ENCODE measurements at regions not wholly inside any gene's neighbourhood (a gene's known extent, or its start where the extent isn't known, plus 50 kb on each side); places are given as distances from the start of the nearest gene placed in this dataset.

GRCh38 chr4:147076179-147076578 lies 130.5 kb upstream of the TTC29 start:
- ATAC-seq, result no peak
- no peak for TF ChIP-seq CTCF (IDR thresholded peaks at IDR 0.05)
- TF ChIP-seq POLR2A (IDR thresholded peaks at IDR 0.05), result no peak
- 88% methylated on average over 2 of the region's 2 CpGs for WGBS (ENCODE audit: insufficient coverage, low coverage, low lambda C conversion rate, missing lambda C conversion rate)

GRCh38 chr4:147076728-147077127 lies 131.1 kb upstream of the TTC29 start:
- intact Hi-C loops (cut with DNase I), result no loop called here
- H3K4me1 ChIP-seq, result no peaks in the 10 kb centered on the region
- H3K4me3 ChIP-seq, result no peak overlapping the region
- ATAC-seq (no peak), DNase-seq (no peak)
- TF ChIP-seq CTCF (IDR thresholded peaks at IDR 0.05) (no peak), POLR2A (IDR thresholded peaks at IDR 0.05) (no peak)
- no peak overlapping the region for H3K27ac ChIP-seq
- no peaks in the 10 kb centered on the region for H3K27me3 ChIP-seq
- no peaks in the 10 kb centered on the region for H3K9me3 ChIP-seq
- H3K36me3 ChIP-seq, result no peaks in the 10 kb centered on the region

More at GRCh38 chr4:147076179-147076578, 130.5 kb upstream of the TTC29 start:
- Histone ChIP-seq H3K4me1 (no peaks in the 10 kb centered on the region), H3K4me3 (no peak overlapping the region), H3K36me3 (no peaks in the 10 kb centered on the region), H3K9me3 (no peaks in the 10 kb centered on the region), H3K27ac (no peak overlapping the region), H3K27me3 (no peaks in the 10 kb centered on the region)
- no peak for DNase-seq
- intact Hi-C loops (cut with DNase I), result no loop called here

GRCh38 chr4:147078362-147078761 lies 132.7 kb upstream of the TTC29 start:
- no peaks in the 10 kb centered on the region for H3K36me3 ChIP-seq
- H3K4me1 ChIP-seq, result no peaks in the 10 kb centered on the region
- H3K27me3 ChIP-seq, result no peaks in the 10 kb centered on the region
- TF ChIP-seq POLR2A (IDR thresholded peaks at IDR 0.05) (no peak), CTCF (IDR thresholded peaks at IDR 0.05) (no peak)
- DNase-seq (no peak), ATAC-seq (no peak)
- intact Hi-C loops (cut with DNase I), result no loop called here
- H3K9me3 ChIP-seq, result no peaks in the 10 kb centered on the region
- no peak overlapping the region for H3K4me3 ChIP-seq
- H3K27ac ChIP-seq, result no peak overlapping the region

- Histone ChIP-seq H3K27me3 (no peaks in the 10 kb centered on the region), H3K4me3 (no peak overlapping the region), H3K9me3 (no peaks in the 10 kb centered on the region), H3K4me1 (no peaks in the 10 kb centered on the region), H3K36me3 (no peaks in the 10 kb centered on the region), H3K27ac (no peak overlapping the region)
- 42% methylated on average over 14 of the region's 17 CpGs for WGBS (ENCODE audit: insufficient coverage, low coverage, low lambda C conversion rate, missing lambda C conversion rate)
- TF ChIP-seq POLR2A (IDR thresholded peaks at IDR 0.05) (no peak), CTCF (IDR thresholded peaks at IDR 0.05) (no peak)
- ATAC-seq, result peak in 1 of 4 donors; percentile 9
- intact Hi-C loops (cut with DNase I), result no loop called here
- DNase-seq, result no peak
These were observed 133.4 kb upstream of the TTC29 start for GRCh38 chr4:147078875-147079658.

- WGBS (ENCODE audit: insufficient coverage, low coverage, low lambda C conversion rate, missing lambda C conversion rate), result 45% methylated on average over 1 of the region's 1 CpG
- no peak for TF ChIP-seq CTCF (IDR thresholded peaks at IDR 0.05)
- no peak for TF ChIP-seq POLR2A (IDR thresholded peaks at IDR 0.05)
- H3K36me3 ChIP-seq, result no peaks in the 10 kb centered on the region
- ATAC-seq, result no peak
- H3K4me1 ChIP-seq, result no peaks in the 10 kb centered on the region
- no peaks in the 10 kb centered on the region for H3K27me3 ChIP-seq
- intact Hi-C loops (cut with DNase I), result no loop called here
- no peak overlapping the region for H3K4me3 ChIP-seq
- H3K27ac ChIP-seq, result no peak overlapping the region
- DNase-seq, result no peak
- no peaks in the 10 kb centered on the region for H3K9me3 ChIP-seq
These were observed 139.2 kb upstream of the TTC29 start for GRCh38 chr4:147084861-147085260.
